ENCODE measurements at regions not wholly inside any gene's neighbourhood (a gene's known extent, or its start where the extent isn't known, plus 50 kb on each side); places are given as distances from the start of the nearest gene placed in this dataset.

DNA sequence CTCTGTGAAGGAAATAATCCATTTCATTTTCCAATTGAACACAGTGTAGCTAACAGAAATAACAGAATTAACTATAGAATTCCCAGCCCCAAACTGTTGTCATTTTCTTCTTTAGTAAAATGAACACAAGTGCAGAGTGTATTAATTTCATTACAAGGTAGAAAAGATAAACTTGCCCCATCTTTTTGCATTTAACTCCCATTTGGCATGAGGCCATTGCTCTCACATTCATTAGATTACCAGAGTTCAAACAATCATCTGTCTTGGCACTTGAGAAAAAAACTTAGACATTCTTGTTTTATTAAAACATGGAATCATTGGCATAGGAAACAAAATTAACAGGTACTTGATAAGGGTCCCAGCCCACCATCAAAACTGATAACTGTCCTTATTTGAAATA lies 821.5 kb upstream of the C9orf72 start:
- TF ChIP-seq CTCF (IDR thresholded peaks at IDR 0.05): no peak
- no peak for TF ChIP-seq POLR2A (IDR thresholded peaks at IDR 0.05)

All from lower leg skin (tissue), 3 donors.